Esophagus muscularis mucosa (tissue), 3 donors: ENCODE measurements at regions not wholly inside any gene's neighbourhood (a gene's known extent, or its start where the extent isn't known, plus 50 kb on each side); places are given as distances from the start of the nearest gene placed in this dataset.

Source experiments
- POLR2A ChIP-seq: fragments of 450-650 bp; IDR thresholded peaks from one replicate; pipeline ENCODE4 v1.6.1; 2017; ENCODE audit warnings: antibody characterized with exemption, moderate library complexity, mild to moderate bottlenecking, low read depth
- POLR2AphosphoS5 ChIP-seq, 2 donors: sonication (generic); formaldehyde crosslinking; IDR thresholded peaks; one replicate each; pipeline ENCODE4 v1.6.1; 2017; ENCODE audit warnings: antibody characterized with exemption in 2 of 2
- TF ChIP-seq, protein P1 (sequence below), 3 experiments: fragments of 200-600 bp in 2 of 3; fragments of 450-650 bp in 1 of 3; sonication (generic) in 2 of 3; IDR thresholded peaks; one replicate each; pipeline ENCODE4 v1.5.1; 2017 to 2019; ENCODE audit warnings: antibody characterized with exemption in 3 of 3, mild to moderate bottlenecking in 2 of 3, moderate library complexity in 1 of 3

DNA sequence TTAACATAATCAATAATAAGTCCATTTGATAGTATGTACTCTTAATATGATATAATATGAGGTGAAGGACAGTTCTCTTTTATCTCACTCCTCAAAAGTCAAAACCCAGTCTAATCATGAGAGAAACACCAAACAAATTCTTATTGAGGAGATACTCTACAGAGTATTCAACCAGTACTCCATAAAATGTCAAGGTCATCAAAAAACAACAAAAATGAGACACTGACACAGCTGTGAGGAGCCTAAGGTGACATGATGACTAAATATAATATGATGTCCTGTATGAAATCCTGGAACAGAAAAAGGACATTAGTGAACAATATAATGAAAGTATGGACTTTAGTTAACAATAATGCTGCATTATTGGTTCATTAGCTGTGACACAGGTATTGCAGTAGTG is 675.1 kb downstream of the HTR1B start:
- TF ChIP-seq, protein P1, sequence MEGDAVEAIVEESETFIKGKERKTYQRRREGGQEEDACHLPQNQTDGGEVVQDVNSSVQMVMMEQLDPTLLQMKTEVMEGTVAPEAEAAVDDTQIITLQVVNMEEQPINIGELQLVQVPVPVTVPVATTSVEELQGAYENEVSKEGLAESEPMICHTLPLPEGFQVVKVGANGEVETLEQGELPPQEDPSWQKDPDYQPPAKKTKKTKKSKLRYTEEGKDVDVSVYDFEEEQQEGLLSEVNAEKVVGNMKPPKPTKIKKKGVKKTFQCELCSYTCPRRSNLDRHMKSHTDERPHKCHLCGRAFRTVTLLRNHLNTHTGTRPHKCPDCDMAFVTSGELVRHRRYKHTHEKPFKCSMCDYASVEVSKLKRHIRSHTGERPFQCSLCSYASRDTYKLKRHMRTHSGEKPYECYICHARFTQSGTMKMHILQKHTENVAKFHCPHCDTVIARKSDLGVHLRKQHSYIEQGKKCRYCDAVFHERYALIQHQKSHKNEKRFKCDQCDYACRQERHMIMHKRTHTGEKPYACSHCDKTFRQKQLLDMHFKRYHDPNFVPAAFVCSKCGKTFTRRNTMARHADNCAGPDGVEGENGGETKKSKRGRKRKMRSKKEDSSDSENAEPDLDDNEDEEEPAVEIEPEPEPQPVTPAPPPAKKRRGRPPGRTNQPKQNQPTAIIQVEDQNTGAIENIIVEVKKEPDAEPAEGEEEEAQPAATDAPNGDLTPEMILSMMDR (IDR thresholded peaks at IDR 0.05) = no peak
- TF ChIP-seq POLR2A = no peak
- no peak for TF ChIP-seq POLR2AphosphoS5 (IDR thresholded peaks at IDR 0.05)
